Neural progenitor cell (in vitro differentiated cells): ENCODE measurements at regions not wholly inside any gene's neighbourhood (a gene's known extent, or its start where the extent isn't known, plus 50 kb on each side); places are given as distances from the start of the nearest gene placed in this dataset.

Experiments used
- EZH2 ChIP-seq: fragments of 200-600 bp; sonication (generic); IDR thresholded peaks from 2 replicates; pipeline ENCODE4 v1.6.1; 2017; ENCODE audit warnings: antibody characterized with exemption, mild to moderate bottlenecking, moderate library complexity
- EZH2phosphoT487 ChIP-seq: fragments of 200-600 bp; sonication (generic); IDR thresholded peaks from 2 replicates; pipeline ENCODE4 v1.6.1; 2017; ENCODE audit warnings: antibody characterized with exemption
- TF ChIP-seq, protein P1 (sequence below): fragments of 200-600 bp; sonication (generic); IDR thresholded peaks from 2 replicates; pipeline ENCODE4 v1.5.1; 2017; ENCODE audit warnings: antibody characterized with exemption, mild to moderate bottlenecking

DNA sequence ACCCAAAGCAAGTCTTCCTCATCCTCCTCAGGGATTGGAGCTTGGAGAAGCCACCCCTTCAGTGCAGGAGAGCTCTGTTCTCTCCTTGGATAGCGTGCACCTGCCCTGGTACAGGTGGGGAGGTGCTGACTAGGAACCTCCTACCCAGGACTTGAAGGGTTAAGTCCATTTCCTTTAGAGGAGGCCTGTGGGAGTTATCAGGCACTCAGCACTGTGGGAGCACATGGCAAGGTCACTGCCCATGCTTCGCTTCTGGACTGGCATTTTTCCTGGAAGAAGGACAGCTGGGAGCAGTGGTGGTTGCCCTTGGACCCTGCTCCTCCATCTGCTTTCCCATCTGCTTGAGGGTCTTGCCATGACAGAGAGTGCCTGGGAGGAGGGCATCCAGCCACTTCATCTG is 142.8 kb downstream of the CXCL12 start:
- TF ChIP-seq, protein P1, sequence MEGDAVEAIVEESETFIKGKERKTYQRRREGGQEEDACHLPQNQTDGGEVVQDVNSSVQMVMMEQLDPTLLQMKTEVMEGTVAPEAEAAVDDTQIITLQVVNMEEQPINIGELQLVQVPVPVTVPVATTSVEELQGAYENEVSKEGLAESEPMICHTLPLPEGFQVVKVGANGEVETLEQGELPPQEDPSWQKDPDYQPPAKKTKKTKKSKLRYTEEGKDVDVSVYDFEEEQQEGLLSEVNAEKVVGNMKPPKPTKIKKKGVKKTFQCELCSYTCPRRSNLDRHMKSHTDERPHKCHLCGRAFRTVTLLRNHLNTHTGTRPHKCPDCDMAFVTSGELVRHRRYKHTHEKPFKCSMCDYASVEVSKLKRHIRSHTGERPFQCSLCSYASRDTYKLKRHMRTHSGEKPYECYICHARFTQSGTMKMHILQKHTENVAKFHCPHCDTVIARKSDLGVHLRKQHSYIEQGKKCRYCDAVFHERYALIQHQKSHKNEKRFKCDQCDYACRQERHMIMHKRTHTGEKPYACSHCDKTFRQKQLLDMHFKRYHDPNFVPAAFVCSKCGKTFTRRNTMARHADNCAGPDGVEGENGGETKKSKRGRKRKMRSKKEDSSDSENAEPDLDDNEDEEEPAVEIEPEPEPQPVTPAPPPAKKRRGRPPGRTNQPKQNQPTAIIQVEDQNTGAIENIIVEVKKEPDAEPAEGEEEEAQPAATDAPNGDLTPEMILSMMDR = no peak
- TF ChIP-seq EZH2 (no peak), EZH2phosphoT487 (no peak)
